IMR-90 (cell line): ENCODE measurements at regions not wholly inside any gene's neighbourhood (a gene's known extent, or its start where the extent isn't known, plus 50 kb on each side); places are given as distances from the start of the nearest gene placed in this dataset.
A peak's percentile ranks its signal among the peaks of the same experiment; 100 is the strongest.

Experiments
- ATAC-seq: fragments of 200-7000 bp; cut with Tn5 transposase; 2 replicates; pipeline ENCODE4 v1.9.1; 2020; ENCODE audit warnings: low read depth, mild to moderate bottlenecking, moderate library complexity
- BruUV-seq: library from RNA; stranded (reverse); fragments of 400-500 nt; replicated peaks from 2 replicates; lab custom pipeline; 2021; lab: Mats Ljungman, UMichigan
- CTCF ChIA-PET: fragments of 300-600 bp; formaldehyde crosslinking; extraction: SDS; loops from one replicate; lab custom pipeline; 2021; ENCODE audit warnings: antibody characterized with exemption; lab: Yijun Ruan, JAX
- POLR2A ChIA-PET: fragments of 300-600 bp; sonication (Branson Sonifier 250); formaldehyde crosslinking; loops from one replicate; lab custom pipeline; 2022; ENCODE audit warnings: antibody characterized with exemption; ENCODE audit not compliant: unreplicated experiment; lab: Charles Lee
- DNase-seq: peaks from one replicate; pipeline ENCODE4 v3.0.0; 2013
- H2AFZ ChIP-seq: replicated peaks from 2 replicates; pipeline ENCODE3; 2013; ENCODE audit warnings: low read length, mild to moderate bottlenecking; ENCODE audit not compliant: poor library complexity
- H2AK5ac ChIP-seq: 2 replicates; pipeline ENCODE4 v1.6.1; 2013; ENCODE audit warnings: low read depth, low read length, inconsistent platforms
- H2AK9ac ChIP-seq: replicated peaks from 2 replicates; pipeline ENCODE3; 2013; ENCODE audit warnings: mild to moderate bottlenecking, low read depth, low read length, moderate library complexity; ENCODE audit not compliant: poor library complexity
- H2BK120ac ChIP-seq: 2 replicates; pipeline ENCODE4 v1.6.1; 2013; ENCODE audit warnings: low read depth, low read length, inconsistent platforms
- H2BK15ac ChIP-seq: 3 replicates; pipeline ENCODE4 v1.6.1; 2013; ENCODE audit warnings: low read depth, low read length, inconsistent platforms
- H2BK20ac ChIP-seq: 2 replicates; pipeline ENCODE4 v1.6.1; 2013; ENCODE audit warnings: low read depth, mild to moderate bottlenecking, inconsistent platforms, low read length, moderate library complexity
- H2BK5ac ChIP-seq: 2 replicates; pipeline ENCODE4 v1.6.1; 2013; ENCODE audit warnings: mild to moderate bottlenecking, low read depth, low read length, inconsistent platforms; ENCODE audit not compliant: poor library complexity, severe bottlenecking
- H3K14ac ChIP-seq: replicated peaks from 2 replicates; pipeline ENCODE4 v1.6.1; 2013; ENCODE audit warnings: low read depth, low read length, inconsistent platforms
- H3K18ac ChIP-seq: 2 replicates; pipeline ENCODE4 v1.6.1; 2013; ENCODE audit warnings: low read depth, low read length, control low read depth
- H3K23ac ChIP-seq: 2 replicates; pipeline ENCODE4 v1.6.1; 2013; ENCODE audit warnings: low read depth, low read length, inconsistent platforms
- H3K27ac ChIP-seq: 2 replicates; pipeline ENCODE4 v1.5.1; 2013; ENCODE audit warnings: mild to moderate bottlenecking, control low read depth, low read length; ENCODE audit not compliant: insufficient read depth
- H3K27me3 ChIP-seq: 2 replicates; pipeline ENCODE4 v1.6.1; 2013; ENCODE audit warnings: low read length; ENCODE audit not compliant: control insufficient read depth, insufficient read depth
- H3K36me3 ChIP-seq: 2 replicates; pipeline ENCODE4 v1.6.1; 2013; ENCODE audit warnings: low read length, mixed read lengths; ENCODE audit not compliant: control insufficient read depth, insufficient read depth
- H3K4ac ChIP-seq: 2 replicates; pipeline ENCODE4 v1.6.1; 2013; ENCODE audit warnings: low read depth, low read length, inconsistent platforms
- H3K4me1 ChIP-seq: 2 replicates; pipeline ENCODE4 v1.6.1; 2013; ENCODE audit warnings: low read length, mixed read lengths; ENCODE audit not compliant: control insufficient read depth, insufficient read depth
- H3K4me2 ChIP-seq: 2 replicates; pipeline ENCODE4 v1.6.1; 2013; ENCODE audit warnings: low read depth, mild to moderate bottlenecking, control low read depth, low read length, moderate library complexity
- H3K4me3 ChIP-seq: 2 replicates; pipeline ENCODE4 v1.5.1; 2013; ENCODE audit warnings: low read depth, mild to moderate bottlenecking, control low read depth, low read length, moderate library complexity; ENCODE audit not compliant: insufficient read depth
- H3K56ac ChIP-seq: 2 replicates; pipeline ENCODE4 v1.6.1; 2013; ENCODE audit warnings: low read length, inconsistent platforms; ENCODE audit not compliant: insufficient read depth; ENCODE audit errors: extremely low read depth
- H3K79me1 ChIP-seq, 2 experiments: 2 replicates each; pipeline ENCODE4 v1.6.1; 2013; ENCODE audit warnings: low read length in 2 of 2, inconsistent platforms in 1 of 2, low read depth in 1 of 2
- H3K9ac ChIP-seq: 2 replicates; pipeline ENCODE4 v1.6.1; 2013; ENCODE audit warnings: low read depth, low read length, control low read depth
- H3K9me1 ChIP-seq: 2 replicates; pipeline ENCODE4 v1.6.1; 2013; ENCODE audit warnings: low read length, inconsistent platforms; ENCODE audit not compliant: insufficient read depth
- H3K9me3 ChIP-seq: 2 replicates; pipeline ENCODE4 v1.6.1; 2013; ENCODE audit warnings: low read length; ENCODE audit not compliant: control insufficient read depth, insufficient read depth
- H4K20me1 ChIP-seq: 2 replicates; pipeline ENCODE4 v1.6.1; 2013; ENCODE audit warnings: low read length, inconsistent platforms; ENCODE audit not compliant: insufficient read depth
- H4K5ac ChIP-seq: 2 replicates; pipeline ENCODE4 v1.6.1; 2013; ENCODE audit warnings: mild to moderate bottlenecking, low read depth, low read length, control low read depth
- H4K8ac ChIP-seq, 2 experiments: 2 replicates each; pipeline ENCODE4 v1.6.1; 2013; ENCODE audit warnings: low read depth in 2 of 2, low read length in 2 of 2, control low read depth in 1 of 2, inconsistent platforms in 1 of 2
- H4K91ac ChIP-seq: 2 replicates; pipeline ENCODE4 v1.6.1; 2013; ENCODE audit warnings: low read depth, low read length, inconsistent platforms; ENCODE audit not compliant: insufficient read depth
- CEBPB ChIP-seq: IDR thresholded peaks from 2 replicates; pipeline ENCODE4 v1.6.1; 2012; ENCODE audit warnings: low read depth, low read length, improper control_type of control experiment
- FOS ChIP-seq: fragments of 150-350 bp; IDR thresholded peaks from 2 replicates; pipeline ENCODE4 v1.6.1; 2016; ENCODE audit warnings: low read depth, low read length
- RAD21 ChIP-seq: IDR thresholded peaks from 2 replicates; pipeline ENCODE4 v1.6.1; 2012; ENCODE audit warnings: low read length, improper control_type of control experiment
- dilution Hi-C: fragments of 300-500 bp; cut with HindIII; formaldehyde crosslinking; loops from one replicate; pipeline ENCODE4 v1.14.3; 2018; ENCODE audit warnings: low sequenced_read_pairs; ENCODE audit not compliant: unreplicated experiment
- in situ Hi-C: fragments of 300-500 bp; cut with MboI; formaldehyde crosslinking; loops from 3 replicates; pipeline ENCODE4 v1.14.3; 2019; ENCODE audit warnings: low sequenced_read_pairs, inconsistent platforms, mixed read lengths
- intact Hi-C: fragments of 100-400 bp; cut with micrococcal nuclease; formaldehyde crosslinking; loops from 2 replicates; pipeline ENCODE4 v1.10.0; 2022

GRCh38 chr3:177345973-177346503 is 148.8 kb upstream of the TBL1XR1 start:
- ATAC-seq (no peak), DNase-seq (no peak)
- Histone ChIP-seq H3K27ac (peak overlapping the region; percentile 81; the same call in 1 of the 2 replicates), H2BK15ac (peak overlapping the region; percentile 52; the same call in 2 of the 3 replicates), H3K4me3 (no peak overlapping the region), H2AK5ac (peak overlapping the region; percentile 27; the same call in 1 of the 2 replicates), H2AK9ac (no peak overlapping the region), H3K9me3 (no peaks in the 10 kb centered on the region), H3K4ac (peak overlapping the region; percentile 67; the same call in 1 of the 2 replicates), H4K91ac (peak overlapping the region; percentile 81), H3K4me1 (peaks cover 13% of the 10 kb centered on the region), H3K9me1 (peaks cover 8% of the 10 kb centered on the region), H2BK5ac (peak overlapping the region; percentile 90), H3K9ac (no peak overlapping the region), H3K23ac (peak overlapping the region; percentile 31; the same call in 1 of the 2 replicates), H3K56ac (peak overlapping the region; percentile 51; the same call in 1 of the 2 replicates), H4K5ac (peak overlapping the region; percentile 24; the same call in 1 of the 2 replicates), H3K27me3 (no peaks in the 10 kb centered on the region), H3K4me2 (no peak overlapping the region), H3K79me1 (no peaks in the 10 kb centered on the region; a peak in 1 of 4 replicates), H2BK120ac (peak overlapping the region; percentile 87), H3K14ac (peak overlapping the region; percentile 71; the same call in 1 of the 2 replicates), H3K36me3 (no peaks in the 10 kb centered on the region), H4K20me1 (no peaks in the 10 kb centered on the region), H3K18ac (peak overlapping the region; percentile 81), H2BK20ac (peak overlapping the region; percentile 92), H4K8ac (peak overlapping the region; percentile 82 to 96), H2AFZ (no peak overlapping the region)
- intact Hi-C loops, result no loop called here
- BruUV-seq, result no TSS peak
- in situ Hi-C loops, result no loop called here
- CTCF ChIA-PET, result interaction anchor here (0.6 to 1.2 kb wide), 3 partner anchors 28 to 1759 kb away, joined by 3 to 4 read pairs (median 3); no protein-coding TSS in a partner anchor
- dilution Hi-C loops, result no loop called here
- TF ChIP-seq FOS (no peak), RAD21 (no peak), CEBPB (no peak)
- POLR2A ChIA-PET, result no interaction called here
